ENCODE measurements at regions not wholly inside any gene's neighbourhood (a gene's known extent, or its start where the extent isn't known, plus 50 kb on each side); places are given as distances from the start of the nearest gene placed in this dataset.

DNA sequence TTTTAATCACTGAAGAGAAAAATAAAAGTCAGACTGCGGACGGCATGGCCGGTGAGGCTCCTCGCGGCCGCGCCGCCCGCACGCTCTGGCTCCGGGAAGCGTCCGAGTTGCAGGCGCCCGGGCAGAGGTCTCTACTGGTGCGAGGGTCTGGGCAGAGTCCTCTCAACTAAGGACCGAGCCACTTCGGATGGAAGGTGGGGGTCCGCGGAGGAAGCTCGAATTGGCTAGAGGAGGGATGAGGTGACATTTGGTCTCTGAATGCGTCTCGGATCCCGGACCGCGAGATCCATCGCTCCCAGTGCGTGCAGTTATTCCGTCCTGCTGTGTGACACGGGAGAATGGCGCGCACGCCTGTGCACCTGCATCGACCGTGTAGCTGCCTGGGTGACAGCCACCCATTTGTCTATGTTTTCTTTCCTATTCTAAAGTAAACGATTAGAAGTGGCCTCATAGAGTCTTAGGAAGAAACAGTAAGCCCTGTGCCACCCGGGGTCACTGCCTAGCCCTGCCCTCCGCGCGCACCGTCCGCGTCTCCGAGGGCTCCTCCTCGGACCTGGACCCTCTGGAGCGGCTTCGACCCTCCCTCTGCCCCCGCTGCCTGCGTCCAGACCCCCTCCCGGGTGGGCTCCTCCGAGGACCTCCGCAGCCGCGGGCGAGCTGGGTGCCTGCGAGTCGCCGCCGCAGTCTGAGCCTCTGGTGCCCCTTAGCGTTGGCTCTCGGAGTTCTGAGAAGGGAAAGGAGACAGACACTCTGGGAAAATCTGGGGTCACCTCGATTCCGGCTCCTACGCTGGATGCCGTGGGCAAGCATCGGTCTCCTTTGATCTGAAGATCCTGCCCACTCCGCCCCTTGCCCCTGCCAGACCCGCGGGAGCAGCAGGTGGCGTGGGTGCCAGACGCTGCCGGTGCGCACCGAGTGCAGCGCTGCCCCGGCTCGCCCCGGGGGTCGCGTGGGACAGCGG lies 347.4 kb downstream of the LIG4 start:
- ChIA-PET CTCF (interaction anchor here (1.0 to 1.2 kb wide), 2 partner anchors 188 to 629 kb away, joined by 3 read pairs; no protein-coding TSS in a partner anchor), POLR2A (no interaction called here)
- peak; percentile 65 for ATAC-seq
- Mint-ChIP-seq H3K9me3 (no peaks in the 10 kb centered on the region), H3K27ac (no peak overlapping the region), H3K4me3 (peak overlapping the region; percentile 92), H3K36me3 (no peaks in the 10 kb centered on the region), H3K27me3 (ENCODE audit: low read depth) (peaks cover 53% of the 10 kb centered on the region), H3K4me1 (peaks cover 16% of the 10 kb centered on the region)
- TF ChIP-seq RELA (CRISPR knock-in tag; IDR thresholded peaks at IDR 0.05; ENCODE audit: borderline replicate concordance) (0 out of 2 replicates have a peak, but pooled peaks have one; percentile 57), ZNF219 (CRISPR knock-in tag; IDR thresholded peaks at IDR 0.05; ENCODE audit: borderline replicate concordance) (no peak), ETV6 (CRISPR knock-in tag; IDR thresholded peaks at IDR 0.05) (peak; percentile 25; the same call in 1 of the 2 replicates), KAT7 (CRISPR knock-in tag; IDR thresholded peaks at IDR 0.05; ENCODE audit: borderline replicate concordance) (0 out of 2 replicates have a peak, but pooled peaks have one; percentile 46), CBFB (CRISPR knock-in tag; IDR thresholded peaks at IDR 0.05; ENCODE audit: low read depth) (no peak), TCF7 (CRISPR knock-in tag; IDR thresholded peaks at IDR 0.05; ENCODE audit: low read depth) (no peak)
- TF ChIP-seq, protein P1, sequence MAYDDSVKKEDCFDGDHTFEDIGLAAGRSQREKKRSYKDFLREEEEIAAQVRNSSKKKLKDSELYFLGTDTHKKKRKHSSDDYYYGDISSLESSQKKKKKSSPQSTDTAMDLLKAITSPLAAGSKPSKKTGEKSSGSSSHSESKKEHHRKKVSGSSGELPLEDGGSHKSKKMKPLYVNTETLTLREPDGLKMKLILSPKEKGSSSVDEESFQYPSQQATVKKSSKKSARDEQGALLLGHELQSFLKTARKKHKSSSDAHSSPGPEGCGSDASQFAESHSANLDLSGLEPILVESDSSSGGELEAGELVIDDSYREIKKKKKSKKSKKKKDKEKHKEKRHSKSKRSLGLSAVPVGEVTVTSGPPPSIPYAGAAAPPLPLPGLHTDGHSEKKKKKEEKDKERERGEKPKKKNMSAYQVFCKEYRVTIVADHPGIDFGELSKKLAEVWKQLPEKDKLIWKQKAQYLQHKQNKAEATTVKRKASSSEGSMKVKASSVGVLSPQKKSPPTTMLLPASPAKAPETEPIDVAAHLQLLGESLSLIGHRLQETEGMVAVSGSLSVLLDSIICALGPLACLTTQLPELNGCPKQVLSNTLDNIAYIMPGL (CRISPR knock-in tag; IDR thresholded peaks at IDR 0.05) = peak; percentile 86
- TF ChIP-seq, protein P2, sequence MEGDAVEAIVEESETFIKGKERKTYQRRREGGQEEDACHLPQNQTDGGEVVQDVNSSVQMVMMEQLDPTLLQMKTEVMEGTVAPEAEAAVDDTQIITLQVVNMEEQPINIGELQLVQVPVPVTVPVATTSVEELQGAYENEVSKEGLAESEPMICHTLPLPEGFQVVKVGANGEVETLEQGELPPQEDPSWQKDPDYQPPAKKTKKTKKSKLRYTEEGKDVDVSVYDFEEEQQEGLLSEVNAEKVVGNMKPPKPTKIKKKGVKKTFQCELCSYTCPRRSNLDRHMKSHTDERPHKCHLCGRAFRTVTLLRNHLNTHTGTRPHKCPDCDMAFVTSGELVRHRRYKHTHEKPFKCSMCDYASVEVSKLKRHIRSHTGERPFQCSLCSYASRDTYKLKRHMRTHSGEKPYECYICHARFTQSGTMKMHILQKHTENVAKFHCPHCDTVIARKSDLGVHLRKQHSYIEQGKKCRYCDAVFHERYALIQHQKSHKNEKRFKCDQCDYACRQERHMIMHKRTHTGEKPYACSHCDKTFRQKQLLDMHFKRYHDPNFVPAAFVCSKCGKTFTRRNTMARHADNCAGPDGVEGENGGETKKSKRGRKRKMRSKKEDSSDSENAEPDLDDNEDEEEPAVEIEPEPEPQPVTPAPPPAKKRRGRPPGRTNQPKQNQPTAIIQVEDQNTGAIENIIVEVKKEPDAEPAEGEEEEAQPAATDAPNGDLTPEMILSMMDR (IDR thresholded peaks at IDR 0.05) = peak; percentile 23; the same call in 1 of the 2 replicates
- DNase-seq (ENCODE audit: low spot score) = peak; percentile 63

DNA sequence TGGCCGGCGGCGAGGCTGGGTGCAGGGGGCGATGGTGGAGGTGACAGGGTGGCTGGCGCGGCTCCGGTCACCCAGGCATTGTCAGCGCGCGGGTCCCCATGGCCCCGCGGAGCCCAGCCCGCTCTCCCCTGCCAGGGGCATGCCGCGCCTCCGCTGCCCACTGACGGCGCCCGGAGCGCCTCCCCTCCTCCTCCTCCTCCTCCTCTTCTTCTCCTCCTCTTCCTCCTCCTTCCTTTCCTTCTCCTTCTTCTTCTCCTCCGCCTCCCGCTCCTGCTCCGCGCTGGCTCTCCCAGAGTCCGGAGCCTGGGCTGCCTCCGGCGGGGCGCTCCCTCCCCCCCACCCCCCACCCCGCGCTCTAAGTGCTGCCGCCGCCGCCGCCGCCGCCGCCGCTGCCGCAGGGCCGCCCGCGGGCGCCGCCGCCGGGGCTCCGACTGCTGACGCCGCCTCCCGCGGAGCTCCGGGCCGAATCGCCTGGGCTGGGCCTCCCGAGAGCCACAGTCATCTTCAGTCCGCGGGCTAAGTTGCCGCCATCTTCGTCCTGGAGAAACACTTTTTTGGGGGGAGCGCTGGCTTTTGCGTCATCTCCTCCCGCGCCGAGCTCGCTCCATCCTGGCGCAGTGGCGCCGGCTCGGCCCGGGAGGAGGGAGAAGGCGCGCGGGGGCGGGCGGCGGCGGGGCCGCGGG lies 348.3 kb downstream of the LIG4 start:
- TF ChIP-seq ZNF423 (CRISPR knock-in tag; IDR thresholded peaks at IDR 0.05) = peak; percentile 52; the same call in 1 of the 2 replicates
- TF ChIP-seq, protein P3, sequence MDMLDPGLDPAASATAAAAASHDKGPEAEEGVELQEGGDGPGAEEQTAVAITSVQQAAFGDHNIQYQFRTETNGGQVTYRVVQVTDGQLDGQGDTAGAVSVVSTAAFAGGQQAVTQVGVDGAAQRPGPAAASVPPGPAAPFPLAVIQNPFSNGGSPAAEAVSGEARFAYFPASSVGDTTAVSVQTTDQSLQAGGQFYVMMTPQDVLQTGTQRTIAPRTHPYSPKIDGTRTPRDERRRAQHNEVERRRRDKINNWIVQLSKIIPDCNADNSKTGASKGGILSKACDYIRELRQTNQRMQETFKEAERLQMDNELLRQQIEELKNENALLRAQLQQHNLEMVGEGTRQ (CRISPR knock-in tag; IDR thresholded peaks at IDR 0.05) = no peak
- Mint-ChIP-seq H3K9me3 (no peaks in the 10 kb centered on the region), H3K4me3 (peak overlapping the region; percentile 92), H3K4me1 (peaks cover 16% of the 10 kb centered on the region), H3K27ac (no peak overlapping the region), H3K27me3 (ENCODE audit: low read depth) (peaks cover 53% of the 10 kb centered on the region), H3K36me3 (no peaks in the 10 kb centered on the region)
- peak; percentile 44 for DNase-seq (ENCODE audit: low spot score)
- ChIA-PET CTCF (interaction anchor here (1.0 to 1.2 kb wide), 2 partner anchors 187 to 629 kb away, joined by 3 read pairs; no protein-coding TSS in a partner anchor), POLR2A (no interaction called here)
- peak; percentile 11 for ATAC-seq

DNA sequence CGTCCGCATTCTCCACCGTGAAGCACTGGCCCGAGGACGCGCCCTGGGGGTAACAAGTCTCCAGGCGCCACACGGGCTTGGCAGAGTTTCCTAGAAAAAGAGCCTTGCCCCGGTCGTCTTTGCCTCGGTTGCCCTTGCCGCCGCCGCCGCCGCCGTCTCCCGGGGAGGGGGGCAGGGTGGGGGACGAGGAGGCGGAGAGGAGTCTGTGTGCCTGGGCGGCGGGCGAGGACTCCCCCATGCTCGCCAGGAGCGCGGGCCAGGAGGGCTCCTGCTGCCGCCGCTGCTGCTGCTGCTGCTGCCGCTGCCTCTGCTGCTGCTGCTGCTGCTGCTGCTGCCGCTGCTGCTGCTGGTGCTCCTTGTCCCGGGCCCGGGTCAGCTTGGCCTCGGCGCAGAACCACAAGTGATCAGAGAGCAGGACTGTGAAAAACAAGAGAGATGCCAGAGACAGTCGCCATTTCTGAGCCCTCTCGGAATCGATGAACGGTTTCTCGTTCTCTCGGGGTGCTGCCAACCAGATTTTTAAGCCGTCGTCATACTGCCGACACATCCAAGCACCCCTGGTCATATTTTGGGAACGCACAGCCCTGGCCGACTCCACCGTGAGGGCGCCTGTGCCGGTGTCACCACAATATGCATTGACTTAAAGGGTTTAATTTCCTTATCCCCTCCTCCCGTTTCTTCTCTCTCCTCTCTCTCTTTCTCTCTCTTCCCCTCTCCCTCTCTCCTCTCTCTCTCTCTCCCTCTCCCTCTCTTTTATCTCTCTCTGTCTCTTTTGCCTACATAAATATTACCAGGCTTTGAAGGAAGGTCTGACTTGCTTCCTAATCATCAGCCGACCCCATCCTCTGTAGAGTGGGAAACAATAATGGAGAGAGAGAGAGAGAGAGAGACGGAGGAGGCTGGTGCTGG lies 349.1 kb downstream of the LIG4 start:
- peak; percentile 20 for ATAC-seq
- peaks cover 16% of the 10 kb centered on the region for H3K4me1 Mint-ChIP-seq
- peak; percentile 47 for DNase-seq (ENCODE audit: low spot score)
- peaks cover 53% of the 10 kb centered on the region for H3K27me3 Mint-ChIP-seq (ENCODE audit: low read depth)
- H3K9me3 Mint-ChIP-seq = no peaks in the 10 kb centered on the region
- H3K4me3 Mint-ChIP-seq = peak overlapping the region; percentile 92
- no peaks in the 10 kb centered on the region for H3K36me3 Mint-ChIP-seq
- ChIA-PET POLR2A (no interaction called here), CTCF (no interaction called here)
- H3K27ac Mint-ChIP-seq = no peak overlapping the region
- TF ChIP-seq ZNF671 (CRISPR knock-in tag; IDR thresholded peaks at IDR 0.05) = no peak
- TF ChIP-seq, protein P4, sequence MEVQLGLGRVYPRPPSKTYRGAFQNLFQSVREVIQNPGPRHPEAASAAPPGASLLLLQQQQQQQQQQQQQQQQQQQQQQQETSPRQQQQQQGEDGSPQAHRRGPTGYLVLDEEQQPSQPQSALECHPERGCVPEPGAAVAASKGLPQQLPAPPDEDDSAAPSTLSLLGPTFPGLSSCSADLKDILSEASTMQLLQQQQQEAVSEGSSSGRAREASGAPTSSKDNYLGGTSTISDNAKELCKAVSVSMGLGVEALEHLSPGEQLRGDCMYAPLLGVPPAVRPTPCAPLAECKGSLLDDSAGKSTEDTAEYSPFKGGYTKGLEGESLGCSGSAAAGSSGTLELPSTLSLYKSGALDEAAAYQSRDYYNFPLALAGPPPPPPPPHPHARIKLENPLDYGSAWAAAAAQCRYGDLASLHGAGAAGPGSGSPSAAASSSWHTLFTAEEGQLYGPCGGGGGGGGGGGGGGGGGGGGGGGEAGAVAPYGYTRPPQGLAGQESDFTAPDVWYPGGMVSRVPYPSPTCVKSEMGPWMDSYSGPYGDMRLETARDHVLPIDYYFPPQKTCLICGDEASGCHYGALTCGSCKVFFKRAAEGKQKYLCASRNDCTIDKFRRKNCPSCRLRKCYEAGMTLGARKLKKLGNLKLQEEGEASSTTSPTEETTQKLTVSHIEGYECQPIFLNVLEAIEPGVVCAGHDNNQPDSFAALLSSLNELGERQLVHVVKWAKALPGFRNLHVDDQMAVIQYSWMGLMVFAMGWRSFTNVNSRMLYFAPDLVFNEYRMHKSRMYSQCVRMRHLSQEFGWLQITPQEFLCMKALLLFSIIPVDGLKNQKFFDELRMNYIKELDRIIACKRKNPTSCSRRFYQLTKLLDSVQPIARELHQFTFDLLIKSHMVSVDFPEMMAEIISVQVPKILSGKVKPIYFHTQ (CRISPR knock-in tag; IDR thresholded peaks at IDR 0.05) = no peak
- TF ChIP-seq GABPB1 (CRISPR knock-in tag; IDR thresholded peaks at IDR 0.05) = no peak
- TF ChIP-seq SP1 (CRISPR knock-in tag; conservative IDR thresholded peaks at IDR 0.05) = no peak
- TF ChIP-seq, protein P5, sequence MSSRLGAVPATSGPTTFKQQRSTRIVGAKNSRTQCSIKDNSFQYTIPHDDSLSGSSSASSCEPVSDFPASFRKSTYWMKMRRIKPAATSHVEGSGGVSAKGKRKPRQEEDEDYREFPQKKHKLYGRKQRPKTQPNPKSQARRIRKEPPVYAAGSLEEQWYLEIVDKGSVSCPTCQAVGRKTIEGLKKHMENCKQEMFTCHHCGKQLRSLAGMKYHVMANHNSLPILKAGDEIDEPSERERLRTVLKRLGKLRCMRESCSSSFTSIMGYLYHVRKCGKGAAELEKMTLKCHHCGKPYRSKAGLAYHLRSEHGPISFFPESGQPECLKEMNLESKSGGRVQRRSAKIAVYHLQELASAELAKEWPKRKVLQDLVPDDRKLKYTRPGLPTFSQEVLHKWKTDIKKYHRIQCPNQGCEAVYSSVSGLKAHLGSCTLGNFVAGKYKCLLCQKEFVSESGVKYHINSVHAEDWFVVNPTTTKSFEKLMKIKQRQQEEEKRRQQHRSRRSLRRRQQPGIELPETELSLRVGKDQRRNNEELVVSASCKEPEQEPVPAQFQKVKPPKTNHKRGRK (CRISPR knock-in tag; IDR thresholded peaks at IDR 0.05; ENCODE audit: borderline replicate concordance) = no peak
- TF ChIP-seq TP53 (CRISPR knock-in tag; IDR thresholded peaks at IDR 0.05) = no peak
- TF ChIP-seq NR1H2 (CRISPR knock-in tag; IDR thresholded peaks at IDR 0.05) = no peak
- 0 out of 2 replicates have a peak, but pooled peaks have one; percentile 55 for TF ChIP-seq KAT7 (CRISPR knock-in tag; IDR thresholded peaks at IDR 0.05; ENCODE audit: borderline replicate concordance)
- TF ChIP-seq, protein P6, sequence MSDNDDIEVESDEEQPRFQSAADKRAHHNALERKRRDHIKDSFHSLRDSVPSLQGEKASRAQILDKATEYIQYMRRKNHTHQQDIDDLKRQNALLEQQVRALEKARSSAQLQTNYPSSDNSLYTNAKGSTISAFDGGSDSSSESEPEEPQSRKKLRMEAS (CRISPR knock-in tag; IDR thresholded peaks at IDR 0.05) = no peak
